RWPE2 (cell line): ENCODE measurements at regions not wholly inside any gene's neighbourhood (a gene's known extent, or its start where the extent isn't known, plus 50 kb on each side); places are given as distances from the start of the nearest gene placed in this dataset.

Experiments
- ATAC-seq: fragments of 200-7000 bp; cut with Tn5 transposase; 3 replicates; pipeline ENCODE4 v1.9.1; 2021; ENCODE audit warnings: low read depth
- DNase-seq: peaks from one replicate; pipeline ENCODE4 v3.0.0-alpha.2; 2020; ENCODE audit warnings: low spot score
- H3K27ac ChIP-seq: fragments of 450-650 bp; 2 replicates; pipeline ENCODE4 v1.5.1; 2017; ENCODE audit warnings: mild to moderate bottlenecking; ENCODE audit not compliant: poor library complexity, severe bottlenecking
- H3K27me3 ChIP-seq: fragments of 250-450 bp; sonication (Bioruptor Pico); 2 replicates; pipeline ENCODE4 v1.5.1; 2021; ENCODE audit warnings: mild to moderate bottlenecking, moderate library complexity; ENCODE audit not compliant: insufficient read depth, poor library complexity, severe bottlenecking
- H3K36me3 ChIP-seq: fragments of 250-450 bp; sonication (Bioruptor Pico); 2 replicates; pipeline ENCODE4 v1.5.1; 2020; ENCODE audit warnings: low read depth, mild to moderate bottlenecking, moderate library complexity
- H3K4me1 ChIP-seq: fragments of 250-450 bp; sonication (Bioruptor Pico); 2 replicates; pipeline ENCODE4 v1.5.1; 2021; ENCODE audit warnings: mild to moderate bottlenecking, moderate library complexity; ENCODE audit not compliant: insufficient read depth, poor library complexity, severe bottlenecking
- H3K4me3 ChIP-seq: fragments of 250-450 bp; sonication (Bioruptor Pico); 2 replicates; pipeline ENCODE4 v1.5.1; 2021; ENCODE audit warnings: mild to moderate bottlenecking, moderate library complexity; ENCODE audit not compliant: severe bottlenecking
- H3K9me3 ChIP-seq: fragments of 250-450 bp; sonication (Bioruptor Pico); 2 replicates; pipeline ENCODE4 v1.5.1; 2021; ENCODE audit warnings: mild to moderate bottlenecking, moderate library complexity; ENCODE audit not compliant: severe bottlenecking
- TF ChIP-seq, protein P1 (sequence below): fragments of 450-650 bp; IDR thresholded peaks from one replicate; pipeline ENCODE4 v1.5.1; 2017; ENCODE audit warnings: mild to moderate bottlenecking, moderate library complexity; ENCODE audit not compliant: poor library complexity, severe bottlenecking

GRCh38 chr5:2129568-2130272, 247.0 kb upstream of the IRX4 start:
- no peak overlapping the region for H3K27ac ChIP-seq
- ATAC-seq (no peak), DNase-seq (no peak)
- TF ChIP-seq, protein P1, sequence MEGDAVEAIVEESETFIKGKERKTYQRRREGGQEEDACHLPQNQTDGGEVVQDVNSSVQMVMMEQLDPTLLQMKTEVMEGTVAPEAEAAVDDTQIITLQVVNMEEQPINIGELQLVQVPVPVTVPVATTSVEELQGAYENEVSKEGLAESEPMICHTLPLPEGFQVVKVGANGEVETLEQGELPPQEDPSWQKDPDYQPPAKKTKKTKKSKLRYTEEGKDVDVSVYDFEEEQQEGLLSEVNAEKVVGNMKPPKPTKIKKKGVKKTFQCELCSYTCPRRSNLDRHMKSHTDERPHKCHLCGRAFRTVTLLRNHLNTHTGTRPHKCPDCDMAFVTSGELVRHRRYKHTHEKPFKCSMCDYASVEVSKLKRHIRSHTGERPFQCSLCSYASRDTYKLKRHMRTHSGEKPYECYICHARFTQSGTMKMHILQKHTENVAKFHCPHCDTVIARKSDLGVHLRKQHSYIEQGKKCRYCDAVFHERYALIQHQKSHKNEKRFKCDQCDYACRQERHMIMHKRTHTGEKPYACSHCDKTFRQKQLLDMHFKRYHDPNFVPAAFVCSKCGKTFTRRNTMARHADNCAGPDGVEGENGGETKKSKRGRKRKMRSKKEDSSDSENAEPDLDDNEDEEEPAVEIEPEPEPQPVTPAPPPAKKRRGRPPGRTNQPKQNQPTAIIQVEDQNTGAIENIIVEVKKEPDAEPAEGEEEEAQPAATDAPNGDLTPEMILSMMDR: no peak
- H3K4me1 ChIP-seq: no peaks in the 10 kb centered on the region
- no peak overlapping the region for H3K4me3 ChIP-seq
- H3K27me3 ChIP-seq: peaks cover 16% of the 10 kb centered on the region
- H3K9me3 ChIP-seq: no peaks in the 10 kb centered on the region
- no peaks in the 10 kb centered on the region for H3K36me3 ChIP-seq

DNA sequence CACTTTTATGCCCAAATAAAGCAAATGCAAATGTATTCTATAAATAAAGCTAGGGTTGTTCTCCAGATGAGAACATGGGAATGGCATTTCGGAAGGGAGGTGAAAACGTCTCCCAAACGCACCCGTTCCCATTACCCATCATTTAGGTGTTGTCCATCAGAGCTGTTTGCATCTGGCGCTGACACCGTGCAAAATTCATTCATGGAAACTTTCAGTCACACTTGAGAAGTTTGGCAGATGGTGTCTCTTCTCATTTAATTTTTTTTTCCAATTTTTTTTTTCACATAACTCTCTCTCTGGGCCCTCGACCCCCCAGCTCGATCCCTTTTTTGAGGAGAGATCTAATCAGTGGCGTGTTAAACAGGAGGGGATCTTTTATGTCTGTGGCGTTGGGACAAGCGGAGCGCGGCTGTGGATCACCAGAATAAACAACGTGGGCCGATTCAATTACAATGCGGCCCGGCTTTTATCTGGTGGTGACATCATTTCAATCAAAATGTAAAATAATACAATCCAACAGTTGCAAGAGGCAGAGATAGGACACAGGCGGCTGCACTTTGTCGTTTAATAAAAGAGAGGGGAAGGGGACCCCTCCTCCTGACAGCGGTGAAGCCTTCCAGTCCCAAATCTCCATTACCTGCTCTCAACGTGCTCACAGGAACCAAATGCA, 246.1 kb upstream of the IRX4 start:
- no peak overlapping the region for H3K27ac ChIP-seq
- peaks cover 16% of the 10 kb centered on the region for H3K27me3 ChIP-seq
- ATAC-seq (no peak), DNase-seq (no peak)
- TF ChIP-seq, protein P1: no peak
- no peaks in the 10 kb centered on the region for H3K4me1 ChIP-seq
- H3K9me3 ChIP-seq: no peaks in the 10 kb centered on the region
- H3K36me3 ChIP-seq: no peaks in the 10 kb centered on the region
- H3K4me3 ChIP-seq: no peak overlapping the region

GRCh38 chr5:2126512-2126911, 243.8 kb upstream of the IRX4 start:
- DNase-seq (no peak), ATAC-seq (no peak)
- no peaks in the 10 kb centered on the region for H3K4me1 ChIP-seq
- H3K27ac ChIP-seq: no peak overlapping the region
- H3K4me3 ChIP-seq: no peak overlapping the region
- peaks cover 21% of the 10 kb centered on the region for H3K27me3 ChIP-seq
- H3K9me3 ChIP-seq: no peaks in the 10 kb centered on the region
- no peaks in the 10 kb centered on the region for H3K36me3 ChIP-seq
- TF ChIP-seq, protein P1: no peak

DNA sequence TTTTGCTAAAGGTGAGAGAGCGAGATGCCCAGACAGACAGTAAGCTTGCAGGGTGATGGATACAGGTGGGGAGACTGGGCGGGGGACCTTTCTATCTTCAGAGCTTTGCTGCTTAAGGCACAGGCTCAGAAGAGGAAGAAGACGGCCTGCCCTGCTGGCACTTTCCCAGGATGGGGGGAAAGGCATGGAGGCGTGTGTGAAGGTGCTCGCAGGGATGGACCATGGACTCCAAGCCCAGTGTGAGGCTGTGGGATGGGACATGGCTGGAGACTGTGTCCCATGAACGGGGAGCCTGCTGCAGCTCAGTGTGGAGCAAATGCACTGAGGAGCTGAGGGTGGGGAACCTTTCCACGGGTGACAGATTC, 243.2 kb upstream of the IRX4 start:
- Histone ChIP-seq H3K27me3 (peaks cover 26% of the 10 kb centered on the region), H3K27ac (no peak overlapping the region)

More for the DNA sequence above, 243.2 kb upstream of the IRX4 start:
- no peaks in the 10 kb centered on the region for H3K36me3 ChIP-seq
- TF ChIP-seq, protein P1: no peak
- DNase-seq (no peak), ATAC-seq (no peak)
- H3K4me1 ChIP-seq: no peaks in the 10 kb centered on the region
- H3K9me3 ChIP-seq: no peaks in the 10 kb centered on the region
- H3K4me3 ChIP-seq: no peak overlapping the region
